ENCODE measurements at regions not wholly inside any gene's neighbourhood (a gene's known extent, or its start where the extent isn't known, plus 50 kb on each side); places are given as distances from the start of the nearest gene placed in this dataset.

GRCh38 chr7:131105799-131106680, 221.6 kb upstream of the MKLN1 start:
- H3K4me3 ChIP-seq = peak overlapping the region; percentile 97
- no peak for TF ChIP-seq CTCF (IDR thresholded peaks at IDR 0.05)
- DNase-seq (ENCODE audit: low spot score) (peak; percentile 60), ATAC-seq (ENCODE audit: insufficient number of reproducible peaks, low FRiP score, low read depth) (peak; percentile 44)
- no peaks in the 10 kb centered on the region for H3K27me3 ChIP-seq (replicated peaks; ENCODE audit: insufficient read depth)
- no peaks in the 10 kb centered on the region for H3K36me3 ChIP-seq
- no peaks in the 10 kb centered on the region for H3K9me3 ChIP-seq
- peak overlapping the region; percentile 99 to 100 for H3K27ac ChIP-seq
- H3K4me1 ChIP-seq (ENCODE audit: control insufficient read depth in 1 of 2, low read depth in 2 of 2) = peaks cover 34 to 55% of the 10 kb centered on the region in 2 donors

GRCh38 chr7:131106681-131107336, 220.9 kb upstream of the MKLN1 start:
- Histone ChIP-seq H3K36me3 (no peaks in the 10 kb centered on the region), H3K9me3 (no peaks in the 10 kb centered on the region), H3K4me1 (ENCODE audit: control insufficient read depth in 1 of 2, low read depth in 2 of 2) (peaks cover 32 to 48% of the 10 kb centered on the region in 2 donors), H3K27ac (peak overlapping the region; percentile 99 to 100), H3K4me3 (peak overlapping the region; percentile 97), H3K27me3 (replicated peaks; ENCODE audit: insufficient read depth) (no peaks in the 10 kb centered on the region)
- no peak for TF ChIP-seq CTCF (IDR thresholded peaks at IDR 0.05)
- ATAC-seq (ENCODE audit: insufficient number of reproducible peaks, low FRiP score, low read depth) (peak; percentile 8), DNase-seq (ENCODE audit: low spot score) (no peak)

- DNase-seq (ENCODE audit: low spot score) (peak; percentile 28), ATAC-seq (ENCODE audit: insufficient number of reproducible peaks, low FRiP score, low read depth) (peak; percentile 6)
- no peak for TF ChIP-seq CTCF (IDR thresholded peaks at IDR 0.05)
- Histone ChIP-seq H3K36me3 (no peaks in the 10 kb centered on the region), H3K9me3 (no peaks in the 10 kb centered on the region), H3K27me3 (replicated peaks; ENCODE audit: insufficient read depth) (no peaks in the 10 kb centered on the region), H3K4me1 (ENCODE audit: control insufficient read depth in 1 of 2, low read depth in 2 of 2) (peaks cover 25 to 41% of the 10 kb centered on the region in 2 donors), H3K27ac (peak overlapping the region; percentile 99 to 100), H3K4me3 (peak overlapping the region; percentile 97)
Observed at GRCh38 chr7:131107337-131108211, 220.1 kb upstream of the MKLN1 start.

- ATAC-seq (ENCODE audit: insufficient number of reproducible peaks, low FRiP score, low read depth) = no peak
- TF ChIP-seq CTCF (IDR thresholded peaks at IDR 0.05) = no peak
- Histone ChIP-seq H3K4me1 (ENCODE audit: control insufficient read depth in 1 of 2, low read depth in 2 of 2) (peaks cover 21 to 33% of the 10 kb centered on the region in 2 donors), H3K27ac (peak overlapping the region; percentile 99 to 100), H3K4me3 (peak overlapping the region; percentile 97), H3K36me3 (no peaks in the 10 kb centered on the region), H3K27me3 (replicated peaks; ENCODE audit: insufficient read depth) (no peaks in the 10 kb centered on the region), H3K9me3 (no peaks in the 10 kb centered on the region)
- no peak for DNase-seq (ENCODE audit: low spot score)
Observed at GRCh38 chr7:131108212-131108940, 219.3 kb upstream of the MKLN1 start.

Data from thoracic aorta (tissue), 2 donors.